ENCODE measurements at regions not wholly inside any gene's neighbourhood (a gene's known extent, or its start where the extent isn't known, plus 50 kb on each side); places are given as distances from the start of the nearest gene placed in this dataset.
"Not testable (repeated sequence)": the region's sequence is repeated elsewhere in the genome, so short reads cannot be mapped to it uniquely, and the experiment has no call there.

GRCh38 chr9:31040564-31040963 is 1343.9 kb upstream of the ACO1 start:
- H3K27me3 ChIP-seq (ENCODE audit: control insufficient read depth, insufficient read depth, low read length, poor library complexity, severe bottlenecking): no peaks in the 10 kb centered on the region
- H3K36me3 ChIP-seq (ENCODE audit: control insufficient read depth, insufficient read depth, low read length): no peaks in the 10 kb centered on the region
- WGBS, 2 experiments (ENCODE audit: insufficient coverage in 1 of 2, insufficient read length in 1 of 2): 100% methylated on average over 4 of the region's 4 CpGs; no CpG with 5 or more reads in 1 of the 2 experiments
- H3K9me3 ChIP-seq (ENCODE audit: control insufficient read depth, low read length): no peaks in the 10 kb centered on the region
- H3K4me3 Mint-ChIP-seq: no peak overlapping the region
- no peaks in the 10 kb centered on the region for H3K4me1 ChIP-seq (ENCODE audit: control insufficient read depth, insufficient read depth, low read length)
- H3K36me3 Mint-ChIP-seq (ENCODE audit: low read depth): no peaks in the 10 kb centered on the region
- no peaks in the 10 kb centered on the region for H3K9me3 Mint-ChIP-seq
- no peak overlapping the region for H3K9ac ChIP-seq (ENCODE audit: extremely low read depth, low read length, poor library complexity, severe bottlenecking)
- no peaks in the 10 kb centered on the region for H3K4me1 Mint-ChIP-seq
- no peak overlapping the region for H3K4me3 ChIP-seq (ENCODE audit: low read length)
- no peak for DNase-seq
- H3K27me3 Mint-ChIP-seq (ENCODE audit: insufficient read depth): no peaks in the 10 kb centered on the region
- no peak overlapping the region for H3K27ac Mint-ChIP-seq
- H3K27ac ChIP-seq (ENCODE audit: low read depth, low read length): no peak overlapping the region
- no peak for TF ChIP-seq CTCF (conservative IDR thresholded peaks at IDR 0.05)

GRCh38 chr9:31045810-31046209 is 1338.6 kb upstream of the ACO1 start:
- Histone ChIP-seq H3K4me1 (ENCODE audit: control insufficient read depth, insufficient read depth, low read length) (no peaks in the 10 kb centered on the region), H3K9me3 (ENCODE audit: control insufficient read depth, low read length) (no peaks in the 10 kb centered on the region), H3K36me3 (ENCODE audit: control insufficient read depth, insufficient read depth, low read length) (no peaks in the 10 kb centered on the region), H3K9ac (ENCODE audit: extremely low read depth, low read length, poor library complexity, severe bottlenecking) (no peak overlapping the region), H3K27ac (ENCODE audit: low read depth, low read length) (no peak overlapping the region), H3K4me3 (ENCODE audit: low read length) (no peak overlapping the region), H3K27me3 (ENCODE audit: control insufficient read depth, insufficient read depth, low read length, poor library complexity, severe bottlenecking) (no peaks in the 10 kb centered on the region)
- TF ChIP-seq CTCF (conservative IDR thresholded peaks at IDR 0.05): no peak
- no peak overlapping the region for H3K27ac Mint-ChIP-seq
- H3K9me3 Mint-ChIP-seq: no peaks in the 10 kb centered on the region
- H3K36me3 Mint-ChIP-seq (ENCODE audit: low read depth): no peaks in the 10 kb centered on the region
- DNase-seq: no peak
- H3K4me1 Mint-ChIP-seq: no peaks in the 10 kb centered on the region
- 80 to 100% methylated on average over 1 of the region's 1 CpG for WGBS, 2 experiments (ENCODE audit: insufficient coverage in 1 of 2, insufficient read length in 1 of 2)
- H3K4me3 Mint-ChIP-seq: no peak overlapping the region
- no peaks in the 10 kb centered on the region for H3K27me3 Mint-ChIP-seq (ENCODE audit: insufficient read depth)

DNA sequence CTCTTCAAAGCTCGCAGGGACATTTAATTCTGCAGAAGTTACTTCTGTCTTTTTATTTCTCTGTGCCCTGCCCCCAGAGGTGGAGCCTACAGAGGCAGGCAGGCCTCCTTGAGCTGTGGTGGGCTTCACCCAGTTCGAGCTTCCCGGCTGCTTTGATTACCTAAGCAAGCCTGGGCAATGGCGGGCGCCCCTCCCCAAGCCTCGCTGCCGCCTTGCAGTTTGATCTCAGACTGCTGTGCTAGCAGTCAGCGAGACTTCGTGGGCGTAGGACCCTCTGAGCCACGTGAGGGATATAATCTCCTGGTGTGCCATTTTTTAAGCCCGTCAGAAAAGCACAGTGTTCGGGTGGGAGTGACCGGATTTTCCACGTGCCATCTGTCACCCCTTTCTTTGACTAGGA is 1322.9 kb upstream of the ACO1 start:
- not testable (repeated sequence) for H3K36me3 Mint-ChIP-seq (ENCODE audit: low read depth); H3K4me1 ChIP-seq (ENCODE audit: control insufficient read depth, insufficient read depth, low read length); H3K9me3 ChIP-seq (ENCODE audit: control insufficient read depth, low read length); H3K4me3 ChIP-seq (ENCODE audit: low read length); H3K9ac ChIP-seq (ENCODE audit: extremely low read depth, low read length, poor library complexity, severe bottlenecking); DNase-seq; H3K27ac ChIP-seq (ENCODE audit: low read depth, low read length); H3K27ac Mint-ChIP-seq; H3K36me3 ChIP-seq (ENCODE audit: control insufficient read depth, insufficient read depth, low read length); H3K4me1 Mint-ChIP-seq; H3K27me3 Mint-ChIP-seq (ENCODE audit: insufficient read depth); H3K27me3 ChIP-seq (ENCODE audit: control insufficient read depth, insufficient read depth, low read length, poor library complexity, severe bottlenecking); H3K4me3 Mint-ChIP-seq
- WGBS, 2 experiments (ENCODE audit: insufficient coverage in 1 of 2, insufficient read length in 1 of 2): 87 to 88% methylated on average over 15 of the region's 15 CpGs
- peaks cover 10% of the 10 kb centered on the region for H3K9me3 Mint-ChIP-seq

GRCh38 chr9:31065691-31066090 is 1318.8 kb upstream of the ACO1 start:
- H3K27me3 Mint-ChIP-seq (ENCODE audit: insufficient read depth): no peaks in the 10 kb centered on the region
- no peak overlapping the region for H3K9ac ChIP-seq (ENCODE audit: extremely low read depth, low read length, poor library complexity, severe bottlenecking)
- no peak for TF ChIP-seq CTCF (conservative IDR thresholded peaks at IDR 0.05)
- H3K27me3 ChIP-seq (ENCODE audit: control insufficient read depth, insufficient read depth, low read length, poor library complexity, severe bottlenecking): no peaks in the 10 kb centered on the region
- H3K36me3 Mint-ChIP-seq (ENCODE audit: low read depth): no peaks in the 10 kb centered on the region
- H3K36me3 ChIP-seq (ENCODE audit: control insufficient read depth, insufficient read depth, low read length): no peaks in the 10 kb centered on the region
- H3K27ac Mint-ChIP-seq: no peak overlapping the region
- 86 to 89% methylated on average over 1 to 3 of the region's 3 CpGs for WGBS, 2 experiments (ENCODE audit: insufficient coverage in 1 of 2, insufficient read length in 1 of 2)
- H3K27ac ChIP-seq (ENCODE audit: low read depth, low read length): no peak overlapping the region
- DNase-seq: no peak
- H3K4me3 ChIP-seq (ENCODE audit: low read length): no peak overlapping the region
- H3K9me3 Mint-ChIP-seq: peaks cover 10% of the 10 kb centered on the region
- no peaks in the 10 kb centered on the region for H3K4me1 ChIP-seq (ENCODE audit: control insufficient read depth, insufficient read depth, low read length)
- peaks cover 4% of the 10 kb centered on the region for H3K4me1 Mint-ChIP-seq
- no peak overlapping the region for H3K4me3 Mint-ChIP-seq
- no peaks in the 10 kb centered on the region for H3K9me3 ChIP-seq (ENCODE audit: control insufficient read depth, low read length)
